PFSK-1 (cell line): ENCODE measurements at regions not wholly inside any gene's neighbourhood (a gene's known extent, or its start where the extent isn't known, plus 50 kb on each side); places are given as distances from the start of the nearest gene placed in this dataset.

ENCODE experiments used
- FOXP2 ChIP-seq: optimal IDR thresholded peaks from 2 replicates; pipeline ENCODE3; 2011; ENCODE audit warnings: borderline replicate concordance, control low read depth, inconsistent platforms; ENCODE audit not compliant: insufficient read depth; ENCODE audit errors: extremely low read length, extremely low read depth
- POLR2AphosphoS5 ChIP-seq: IDR thresholded peaks from 2 replicates; pipeline ENCODE4 v1.6.1; 2012; ENCODE audit warnings: low read depth, mild to moderate bottlenecking, control low read depth, low read length, moderate library complexity
- REST ChIP-seq, 2 experiments: IDR thresholded peaks; 2 replicates each; pipeline versions ENCODE4 v1.6.1 to v1.8.0; 2011 to 2012; ENCODE audit warnings: low read depth in 2 of 2, low read length in 2 of 2, control low read depth in 1 of 2, inconsistent platforms in 1 of 2, mild to moderate bottlenecking in 1 of 2, moderate library complexity in 1 of 2; ENCODE audit not compliant: insufficient read depth in 1 of 2
- SIN3A ChIP-seq: IDR thresholded peaks from 2 replicates; pipeline ENCODE4 v1.6.1; 2012; ENCODE audit warnings: mild to moderate bottlenecking, low read length, moderate library complexity, borderline replicate concordance; ENCODE audit not compliant: insufficient read depth
- TAF1 ChIP-seq: IDR thresholded peaks from 2 replicates; pipeline ENCODE4 v1.6.1; 2012; ENCODE audit warnings: low read length, control low read depth, borderline replicate concordance; ENCODE audit not compliant: insufficient read depth

GRCh38 chr17:15124746-15125145 is 140.4 kb downstream of the PMP22 start:
- TF ChIP-seq POLR2AphosphoS5: no peak
- no peak for TF ChIP-seq FOXP2
- no peak for TF ChIP-seq REST (IDR thresholded peaks at IDR 0.05; ENCODE audit: insufficient read depth in 1 of 2, low read depth in 2 of 2, low read length in 2 of 2)
- TF ChIP-seq SIN3A: no peak
- no peak for TF ChIP-seq TAF1

- TF ChIP-seq FOXP2: no peak
- TF ChIP-seq POLR2AphosphoS5: no peak
Measured at GRCh38 chr17:15124264-15124595, 140.9 kb downstream of the PMP22 start.

GRCh38 chr17:15123593-15124263 is 141.4 kb downstream of the PMP22 start:
- no peak for TF ChIP-seq TAF1
- TF ChIP-seq POLR2AphosphoS5: no peak
- no peak for TF ChIP-seq FOXP2
- no peak for TF ChIP-seq REST (IDR thresholded peaks at IDR 0.05; ENCODE audit: insufficient read depth in 1 of 2, low read depth in 2 of 2, low read length in 2 of 2)
- TF ChIP-seq SIN3A: no peak

GRCh38 chr17:15122857-15123256 is 142.3 kb downstream of the PMP22 start:
- TF ChIP-seq REST (IDR thresholded peaks at IDR 0.05; ENCODE audit: insufficient read depth in 1 of 2, low read depth in 2 of 2, low read length in 2 of 2) (no peak), FOXP2 (no peak), SIN3A (no peak), TAF1 (no peak), POLR2AphosphoS5 (no peak)

- TF ChIP-seq FOXP2 (no peak), REST (IDR thresholded peaks at IDR 0.05; ENCODE audit: insufficient read depth in 1 of 2, low read depth in 2 of 2, low read length in 2 of 2) (no peak), POLR2AphosphoS5 (no peak), SIN3A (no peak)
Measured at GRCh38 chr17:15121426-15121825, 143.7 kb downstream of the PMP22 start.

- TF ChIP-seq SIN3A (no peak), POLR2AphosphoS5 (no peak), REST (IDR thresholded peaks at IDR 0.05; ENCODE audit: insufficient read depth in 1 of 2, low read depth in 2 of 2, low read length in 2 of 2) (no peak), TAF1 (no peak), FOXP2 (no peak)
Measured at GRCh38 chr17:15119968-15120367, 145.2 kb downstream of the PMP22 start.
